ENCODE measurements at regions not wholly inside any gene's neighbourhood (a gene's known extent, or its start where the extent isn't known, plus 50 kb on each side); places are given as distances from the start of the nearest gene placed in this dataset.

GRCh38 chr2:94939349-94939748 is 68.1 kb downstream of the TEKT4 start:
- TF ChIP-seq CTCF (IDR thresholded peaks at IDR 0.05) (no peak), POLR2A (IDR thresholded peaks at IDR 0.05) (no peak)
- intact Hi-C loops (cut with DNase I) = no loop called here

GRCh38 chr2:94947097-94948016 is 76.1 kb downstream of the TEKT4 start:
- no peaks in the 10 kb centered on the region for H3K9me3 ChIP-seq
- no peak overlapping the region for H3K4me3 ChIP-seq
- intact Hi-C loops (cut with DNase I) = no loop called here
- 87 to 89% methylated on average over 27 to 33 of the region's 34 CpGs for WGBS, 2 donors
- no peak overlapping the region for H3K27ac ChIP-seq
- H3K36me3 ChIP-seq = no peaks in the 10 kb centered on the region
- no peaks in the 10 kb centered on the region for H3K4me1 ChIP-seq
- TF ChIP-seq CTCF (IDR thresholded peaks at IDR 0.05) (no peak), POLR2A (IDR thresholded peaks at IDR 0.05) (no peak)
- no peak for DNase-seq
- H3K27me3 ChIP-seq = no peaks in the 10 kb centered on the region

More at GRCh38 chr2:94939349-94939748, 68.1 kb downstream of the TEKT4 start:
- Histone ChIP-seq H3K9me3 (no peaks in the 10 kb centered on the region), H3K27me3 (peaks cover 0 to 26% (median 0%) of the 10 kb centered on the region in 4 donors), H3K27ac (no peak overlapping the region), H3K4me3 (no peak overlapping the region), H3K4me1 (no peaks in the 10 kb centered on the region), H3K36me3 (no peaks in the 10 kb centered on the region)
- 65% methylated on average over 5 of the region's 5 CpGs for WGBS, 2 donors
- DNase-seq = no peak

- peaks cover 0 to 38% (median 0%) of the 10 kb centered on the region in 4 donors for H3K27me3 ChIP-seq
- intact Hi-C loops (cut with DNase I) = no loop called here
- H3K4me1 ChIP-seq = no peaks in the 10 kb centered on the region
- H3K9me3 ChIP-seq = no peaks in the 10 kb centered on the region
- DNase-seq = no peak
- no peak overlapping the region for H3K4me3 ChIP-seq
- no peak overlapping the region for H3K27ac ChIP-seq
- no peaks in the 10 kb centered on the region for H3K36me3 ChIP-seq
- WGBS, 2 donors = 58 to 63% methylated on average over 4 of the region's 4 CpGs
- TF ChIP-seq POLR2A (IDR thresholded peaks at IDR 0.05) (no peak), CTCF (IDR thresholded peaks at IDR 0.05) (no peak)
Observed at GRCh38 chr2:94955702-94956101, 69.8 kb upstream of the MAL start.

GRCh38 chr2:94956797-94957391 is 68.6 kb upstream of the MAL start:
- WGBS, 2 donors = 5 to 7% methylated on average over 6 of the region's 6 CpGs
- Histone ChIP-seq H3K9me3 (no peaks in the 10 kb centered on the region), H3K27ac (no peak overlapping the region), H3K27me3 (peaks cover 0 to 38% (median 0%) of the 10 kb centered on the region in 4 donors), H3K4me1 (no peaks in the 10 kb centered on the region), H3K4me3 (no peak overlapping the region), H3K36me3 (no peaks in the 10 kb centered on the region)
- intact Hi-C loops (cut with DNase I) = no loop called here
- DNase-seq = no peak
- TF ChIP-seq CTCF (IDR thresholded peaks at IDR 0.05) (peak; percentile 17 to 78 (median 74)), POLR2A (IDR thresholded peaks at IDR 0.05) (no peak)

- Histone ChIP-seq H3K4me1 (no peaks in the 10 kb centered on the region), H3K27me3 (peaks cover 0 to 36% (median 0%) of the 10 kb centered on the region in 4 donors), H3K27ac (no peak overlapping the region), H3K36me3 (no peaks in the 10 kb centered on the region), H3K9me3 (no peaks in the 10 kb centered on the region), H3K4me3 (no peak overlapping the region)
- intact Hi-C loops (cut with DNase I) = no loop called here
- TF ChIP-seq POLR2A (IDR thresholded peaks at IDR 0.05) (no peak), CTCF (IDR thresholded peaks at IDR 0.05) (no peak)
- no peak for DNase-seq
- 80 to 81% methylated on average over 3 of the region's 3 CpGs for WGBS, 2 donors
Observed at GRCh38 chr2:94958245-94958644, 67.3 kb upstream of the MAL start.
